ENCODE measurements at regions not wholly inside any gene's neighbourhood (a gene's known extent, or its start where the extent isn't known, plus 50 kb on each side); places are given as distances from the start of the nearest gene placed in this dataset.

DNA sequence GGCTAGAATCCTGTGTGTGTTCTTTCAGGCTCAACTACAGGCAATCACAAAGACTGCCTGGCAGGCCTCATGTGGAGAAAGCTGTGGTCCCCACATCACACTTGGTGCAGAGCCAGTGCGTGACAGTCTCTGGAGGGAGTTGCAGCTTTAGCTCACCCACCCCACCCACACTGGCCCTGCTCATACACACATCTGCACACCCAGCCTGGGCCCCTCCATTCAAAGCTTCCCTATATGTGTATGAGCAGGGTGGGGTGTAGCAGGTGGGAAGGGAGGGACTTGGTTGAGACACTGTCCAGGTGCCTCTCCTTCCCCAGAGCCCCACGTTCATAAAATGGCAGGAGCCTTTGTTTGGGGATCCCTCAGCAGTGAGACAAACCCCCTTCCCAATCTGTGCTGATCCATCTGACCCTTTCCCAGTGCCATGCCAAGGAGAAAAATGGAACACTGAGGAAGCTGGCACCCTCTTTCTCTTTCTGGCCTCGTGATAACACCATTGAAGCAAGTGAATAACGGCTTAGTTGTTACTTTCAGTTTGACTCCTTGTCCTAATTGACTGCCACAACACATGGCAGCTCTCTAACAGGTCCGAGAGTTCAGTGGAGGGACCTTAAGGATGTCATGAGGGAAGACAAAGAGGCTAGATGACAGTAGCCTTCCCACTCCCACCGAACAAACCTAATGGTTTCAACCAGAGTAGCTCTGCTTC lies 53.8 kb upstream of the NRSN1 start:
- H3K4me3 ChIP-seq (replicated peaks in 1 of 3; ENCODE audit: insufficient read depth in 1 of 3, low read depth in 2 of 3, low read length in 3 of 3), result no peak overlapping the region
- 11% methylated on average over 5 of the region's 6 CpGs for WGBS (ENCODE audit: low lambda C conversion rate)
- CTCF ChIA-PET (ENCODE audit: low intra/inter-chr PET ratio, low total read pairs), result no interaction called here
- H3K79me2 ChIP-seq (ENCODE audit: insufficient read depth, low read length), result no peaks in the 10 kb centered on the region
- in situ Hi-C loops (cut with HindIII; ENCODE audit: extremely low pct_ligation_motif_present, low pct_unique_long_range_greater_than_20kb), result no loop called here
- no peak for DNase-seq (ENCODE audit: low spot score)
- H3K27me3 ChIP-seq (ENCODE audit: control insufficient read depth in 1 of 2, insufficient read depth in 2 of 2, low read length in 2 of 2), result no peaks in the 10 kb centered on the region
- no peaks in the 10 kb centered on the region for H3K4me1 ChIP-seq (ENCODE audit: insufficient read depth, low read length)
- H2AFZ ChIP-seq (ENCODE audit: low read length), result peak overlapping the region; percentile 4
- peak overlapping the region; percentile 40 for H3K4me2 ChIP-seq (ENCODE audit: low read depth, low read length)
- BruUV-seq (replicated peaks), result no TSS peak
- no peak overlapping the region for H3K9ac ChIP-seq (ENCODE audit: insufficient read depth, low read depth, low read length)
- no peak for TF ChIP-seq LCORL (IDR thresholded peaks at IDR 0.05)
- TF ChIP-seq LCORL (CRISPR knock-in tag; IDR thresholded peaks at IDR 0.05), result no peak
- TF ChIP-seq FIP1L1 (IDR thresholded peaks at IDR 0.05; ENCODE audit: borderline replicate concordance, insufficient read depth, low read depth, low read length), result no peak
- TF ChIP-seq, protein P1, sequence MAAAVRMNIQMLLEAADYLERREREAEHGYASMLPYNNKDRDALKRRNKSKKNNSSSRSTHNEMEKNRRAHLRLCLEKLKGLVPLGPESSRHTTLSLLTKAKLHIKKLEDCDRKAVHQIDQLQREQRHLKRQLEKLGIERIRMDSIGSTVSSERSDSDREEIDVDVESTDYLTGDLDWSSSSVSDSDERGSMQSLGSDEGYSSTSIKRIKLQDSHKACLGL (CRISPR knock-in tag; IDR thresholded peaks at IDR 0.05), result no peak
- TF ChIP-seq, protein P2, sequence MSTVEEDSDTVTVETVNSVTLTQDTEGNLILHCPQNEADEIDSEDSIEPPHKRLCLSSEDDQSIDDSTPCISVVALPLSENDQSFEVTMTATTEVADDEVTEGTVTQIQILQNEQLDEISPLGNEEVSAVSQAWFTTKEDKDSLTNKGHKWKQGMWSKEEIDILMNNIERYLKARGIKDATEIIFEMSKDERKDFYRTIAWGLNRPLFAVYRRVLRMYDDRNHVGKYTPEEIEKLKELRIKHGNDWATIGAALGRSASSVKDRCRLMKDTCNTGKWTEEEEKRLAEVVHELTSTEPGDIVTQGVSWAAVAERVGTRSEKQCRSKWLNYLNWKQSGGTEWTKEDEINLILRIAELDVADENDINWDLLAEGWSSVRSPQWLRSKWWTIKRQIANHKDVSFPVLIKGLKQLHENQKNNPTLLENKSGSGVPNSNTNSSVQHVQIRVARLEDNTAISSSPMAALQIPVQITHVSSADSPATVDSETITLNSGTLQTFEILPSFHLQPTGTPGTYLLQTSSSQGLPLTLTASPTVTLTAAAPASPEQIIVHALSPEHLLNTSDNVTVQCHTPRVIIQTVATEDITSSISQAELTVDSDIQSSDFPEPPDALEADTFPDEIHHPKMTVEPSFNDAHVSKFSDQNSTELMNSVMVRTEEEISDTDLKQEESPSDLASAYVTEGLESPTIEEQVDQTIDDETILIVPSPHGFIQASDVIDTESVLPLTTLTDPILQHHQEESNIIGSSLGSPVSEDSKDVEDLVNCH (CRISPR knock-in tag; IDR thresholded peaks at IDR 0.05), result no peak
- no peak for TF ChIP-seq ZNF160 (CRISPR knock-in tag; IDR thresholded peaks at IDR 0.05)
- no peak for TF ChIP-seq ZNF775 (CRISPR knock-in tag; IDR thresholded peaks at IDR 0.05; ENCODE audit: borderline replicate concordance)
- no peak for TF ChIP-seq CENPX (CRISPR knock-in tag; IDR thresholded peaks at IDR 0.05)
- TF ChIP-seq SIX1 (CRISPR knock-in tag; IDR thresholded peaks at IDR 0.05; ENCODE audit: borderline replicate concordance), result no peak
- H4K20me1 ChIP-seq (ENCODE audit: insufficient read depth, low read length), result no peaks in the 10 kb centered on the region
- H3K27ac ChIP-seq (ENCODE audit: extremely low read length, insufficient read depth, low read length), result no peak overlapping the region
- intact Hi-C loops (cut with micrococcal nuclease; ENCODE audit: unreplicated experiment), result no loop called here
- H3K9me3 ChIP-seq (ENCODE audit: low read length), result no peaks in the 10 kb centered on the region
- FAIRE-seq, result no peak
- ATAC-seq, result peak; percentile 48; the same call in 2 of the 3 replicates
- POLR2A ChIA-PET, result no interaction called here
- no peaks in the 10 kb centered on the region for H3K36me3 ChIP-seq (replicated peaks in 1 of 2; ENCODE audit: control insufficient read depth in 1 of 2, insufficient read depth in 2 of 2, low read length in 2 of 2)

All from HepG2 (cell line).